ENCODE measurements at regions not wholly inside any gene's neighbourhood (a gene's known extent, or its start where the extent isn't known, plus 50 kb on each side); places are given as distances from the start of the nearest gene placed in this dataset.

- H3K27ac ChIP-seq = no peak overlapping the region
- no peaks in the 10 kb centered on the region for H3K4me1 ChIP-seq
- H3K36me3 ChIP-seq = no peaks in the 10 kb centered on the region
- intact Hi-C loops (cut with DNase I) = no loop called here
- H3K9me3 ChIP-seq = no peaks in the 10 kb centered on the region
- DNase-seq (ENCODE audit: extremely low spot score in 2 of 2) = no peak
- H3K27me3 ChIP-seq = no peaks in the 10 kb centered on the region
- H3K4me3 ChIP-seq = no peak overlapping the region
- TF ChIP-seq POLR2AphosphoS5 (IDR thresholded peaks at IDR 0.05; ENCODE audit: insufficient read depth in 1 of 2, low read depth in 1 of 2) (no peak), POLR2A (IDR thresholded peaks at IDR 0.05) (no peak), CTCF (IDR thresholded peaks at IDR 0.05) (no peak)
Observed at GRCh38 chr3:162317046-162317445, 820.4 kb downstream of the OTOL1 start.

GRCh38 chr3:162328649-162329048 is 832.0 kb downstream of the OTOL1 start:
- intact Hi-C loops (cut with DNase I) = no loop called here
- Histone ChIP-seq H3K27ac (no peak overlapping the region), H3K27me3 (no peaks in the 10 kb centered on the region), H3K4me3 (no peak overlapping the region), H3K9me3 (no peaks in the 10 kb centered on the region), H3K36me3 (no peaks in the 10 kb centered on the region), H3K4me1 (no peaks in the 10 kb centered on the region)
- DNase-seq (ENCODE audit: extremely low spot score in 2 of 2) = no peak
- TF ChIP-seq POLR2AphosphoS5 (IDR thresholded peaks at IDR 0.05; ENCODE audit: insufficient read depth in 1 of 2, low read depth in 1 of 2) = no peak
- no peak for TF ChIP-seq POLR2A (IDR thresholded peaks at IDR 0.05)
- TF ChIP-seq CTCF (IDR thresholded peaks at IDR 0.05) = no peak

GRCh38 chr3:162329514-162329913 is 832.9 kb downstream of the OTOL1 start:
- intact Hi-C loops (cut with DNase I) = no loop called here
- no peak for DNase-seq (ENCODE audit: extremely low spot score in 2 of 2)

GRCh38 chr3:162332344-162332743 is 835.7 kb downstream of the OTOL1 start:
- H3K4me3 ChIP-seq = no peak overlapping the region
- DNase-seq (ENCODE audit: extremely low spot score in 2 of 2) = no peak
- H3K4me1 ChIP-seq = no peaks in the 10 kb centered on the region
- no peak overlapping the region for H3K27ac ChIP-seq
- TF ChIP-seq CTCF (IDR thresholded peaks at IDR 0.05) (no peak), POLR2AphosphoS5 (IDR thresholded peaks at IDR 0.05; ENCODE audit: insufficient read depth in 1 of 2, low read depth in 1 of 2) (no peak), POLR2A (IDR thresholded peaks at IDR 0.05) (no peak)
- H3K36me3 ChIP-seq = no peaks in the 10 kb centered on the region
- intact Hi-C loops (cut with DNase I) = no loop called here
- H3K27me3 ChIP-seq = no peaks in the 10 kb centered on the region
- H3K9me3 ChIP-seq = no peaks in the 10 kb centered on the region

More at GRCh38 chr3:162329514-162329913, 832.9 kb downstream of the OTOL1 start:
- TF ChIP-seq POLR2A (IDR thresholded peaks at IDR 0.05) = no peak
- TF ChIP-seq CTCF (IDR thresholded peaks at IDR 0.05) = no peak
- no peaks in the 10 kb centered on the region for H3K36me3 ChIP-seq
- no peaks in the 10 kb centered on the region for H3K9me3 ChIP-seq
- no peaks in the 10 kb centered on the region for H3K27me3 ChIP-seq
- no peaks in the 10 kb centered on the region for H3K4me1 ChIP-seq
- H3K4me3 ChIP-seq = no peak overlapping the region
- H3K27ac ChIP-seq = no peak overlapping the region

- no peak for TF ChIP-seq CTCF (IDR thresholded peaks at IDR 0.05)
- no peak for TF ChIP-seq POLR2A (IDR thresholded peaks at IDR 0.05)
- no peak for TF ChIP-seq POLR2AphosphoS5 (IDR thresholded peaks at IDR 0.05; ENCODE audit: insufficient read depth in 1 of 2, low read depth in 1 of 2)
- no peak for DNase-seq (ENCODE audit: extremely low spot score in 2 of 2)
- no peak overlapping the region for H3K27ac ChIP-seq
Observed at GRCh38 chr3:162334537-162334936, 837.9 kb downstream of the OTOL1 start.

More at GRCh38 chr3:162334537-162334936, 837.9 kb downstream of the OTOL1 start:
- intact Hi-C loops (cut with DNase I) = no loop called here
- H3K4me1 ChIP-seq = no peaks in the 10 kb centered on the region
- no peaks in the 10 kb centered on the region for H3K27me3 ChIP-seq
- no peaks in the 10 kb centered on the region for H3K9me3 ChIP-seq
- H3K36me3 ChIP-seq = no peaks in the 10 kb centered on the region
- H3K4me3 ChIP-seq = no peak overlapping the region
